ENCODE measurements at regions not wholly inside any gene's neighbourhood (a gene's known extent, or its start where the extent isn't known, plus 50 kb on each side); places are given as distances from the start of the nearest gene placed in this dataset.

DNA sequence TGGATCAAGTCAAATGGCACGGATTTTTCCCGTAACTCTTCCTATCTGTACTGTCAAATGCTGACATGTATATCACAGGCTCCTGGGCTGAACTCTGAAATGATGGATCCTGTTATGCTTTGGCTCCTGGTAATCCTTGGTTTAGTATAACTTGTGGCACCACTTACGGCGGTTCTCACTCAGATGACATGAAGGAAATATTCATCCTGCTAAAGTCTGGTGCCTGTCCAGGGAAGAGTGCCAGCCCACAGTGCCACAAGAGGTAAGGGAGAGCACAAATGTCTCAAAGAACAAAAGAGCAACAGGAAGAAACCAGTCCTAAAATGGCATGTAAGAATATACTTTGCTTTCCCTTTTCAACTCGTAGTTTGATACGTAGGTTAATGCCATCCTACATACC is 93.1 kb upstream of the TAB2 start:
- peak overlapping the region; percentile 68 for H3K27ac ChIP-seq
- TF ChIP-seq, protein P1, sequence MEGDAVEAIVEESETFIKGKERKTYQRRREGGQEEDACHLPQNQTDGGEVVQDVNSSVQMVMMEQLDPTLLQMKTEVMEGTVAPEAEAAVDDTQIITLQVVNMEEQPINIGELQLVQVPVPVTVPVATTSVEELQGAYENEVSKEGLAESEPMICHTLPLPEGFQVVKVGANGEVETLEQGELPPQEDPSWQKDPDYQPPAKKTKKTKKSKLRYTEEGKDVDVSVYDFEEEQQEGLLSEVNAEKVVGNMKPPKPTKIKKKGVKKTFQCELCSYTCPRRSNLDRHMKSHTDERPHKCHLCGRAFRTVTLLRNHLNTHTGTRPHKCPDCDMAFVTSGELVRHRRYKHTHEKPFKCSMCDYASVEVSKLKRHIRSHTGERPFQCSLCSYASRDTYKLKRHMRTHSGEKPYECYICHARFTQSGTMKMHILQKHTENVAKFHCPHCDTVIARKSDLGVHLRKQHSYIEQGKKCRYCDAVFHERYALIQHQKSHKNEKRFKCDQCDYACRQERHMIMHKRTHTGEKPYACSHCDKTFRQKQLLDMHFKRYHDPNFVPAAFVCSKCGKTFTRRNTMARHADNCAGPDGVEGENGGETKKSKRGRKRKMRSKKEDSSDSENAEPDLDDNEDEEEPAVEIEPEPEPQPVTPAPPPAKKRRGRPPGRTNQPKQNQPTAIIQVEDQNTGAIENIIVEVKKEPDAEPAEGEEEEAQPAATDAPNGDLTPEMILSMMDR (conservative IDR thresholded peaks at IDR 0.05) = no peak

DNA sequence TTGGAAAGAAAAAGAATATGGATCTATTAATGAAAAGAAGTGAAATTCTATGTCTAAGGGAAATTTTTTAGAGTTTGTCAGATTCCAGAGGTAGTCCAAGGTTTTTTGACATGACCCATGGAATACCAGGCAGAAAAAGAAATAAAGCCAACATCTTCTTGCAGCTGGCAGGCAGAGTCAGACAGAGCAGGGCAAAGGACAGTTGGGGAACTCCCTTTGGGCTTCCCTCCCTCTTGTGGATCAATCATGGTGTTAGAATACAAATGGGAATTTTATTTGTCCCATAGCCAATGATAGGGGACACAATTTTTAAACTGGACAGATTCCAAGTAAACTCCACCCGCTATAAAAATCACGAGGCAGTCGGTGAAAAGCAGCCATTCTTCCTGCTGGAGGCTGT is 92.1 kb upstream of the TAB2 start:
- TF ChIP-seq, protein P1 (conservative IDR thresholded peaks at IDR 0.05) = no peak
- no peak overlapping the region; the same call in 1 of the 2 replicates for H3K27ac ChIP-seq

DNA sequence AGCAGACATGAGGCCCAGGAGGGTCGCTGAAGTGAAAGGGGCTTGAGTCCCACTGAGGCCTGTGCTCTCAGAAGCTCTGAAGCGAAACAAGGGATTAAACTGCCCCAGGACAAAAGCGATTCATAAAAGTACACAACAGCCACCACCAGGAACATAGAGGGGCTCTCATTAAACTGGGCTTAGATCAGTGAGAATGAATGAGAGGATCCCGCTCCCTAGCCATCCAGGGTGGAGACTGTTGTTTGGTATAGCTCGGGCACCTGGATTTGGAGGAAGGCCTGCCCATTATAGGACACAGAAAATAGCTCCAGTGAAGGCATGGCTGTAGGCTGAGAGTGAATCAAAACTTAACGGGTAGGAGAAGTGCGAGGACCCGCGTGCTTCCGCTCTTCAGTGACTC is 91.6 kb upstream of the TAB2 start:
- H3K27ac ChIP-seq = no peak overlapping the region
- TF ChIP-seq, protein P1 (conservative IDR thresholded peaks at IDR 0.05) = no peak

DNA sequence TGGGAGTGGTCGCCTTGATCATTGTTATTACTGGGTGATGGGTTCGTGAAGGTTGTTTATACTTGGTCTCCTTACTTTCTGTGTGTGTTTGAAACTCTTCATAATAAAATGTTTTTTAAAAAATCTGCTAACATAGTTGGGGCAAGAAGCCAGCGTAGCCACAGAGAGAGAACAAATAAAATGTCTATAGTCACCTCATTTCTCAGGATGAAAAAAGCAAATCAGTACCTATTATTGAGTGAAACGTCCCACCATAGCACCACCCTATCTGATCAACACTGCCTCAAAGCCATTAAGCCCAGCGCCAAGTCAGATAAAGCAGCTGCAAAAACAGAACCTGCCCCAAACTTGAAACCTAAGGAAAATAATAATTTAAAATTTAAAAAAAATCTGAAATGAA is 89.7 kb upstream of the TAB2 start:
- no peak overlapping the region for H3K27ac ChIP-seq
- TF ChIP-seq, protein P1 (conservative IDR thresholded peaks at IDR 0.05) = no peak

DNA sequence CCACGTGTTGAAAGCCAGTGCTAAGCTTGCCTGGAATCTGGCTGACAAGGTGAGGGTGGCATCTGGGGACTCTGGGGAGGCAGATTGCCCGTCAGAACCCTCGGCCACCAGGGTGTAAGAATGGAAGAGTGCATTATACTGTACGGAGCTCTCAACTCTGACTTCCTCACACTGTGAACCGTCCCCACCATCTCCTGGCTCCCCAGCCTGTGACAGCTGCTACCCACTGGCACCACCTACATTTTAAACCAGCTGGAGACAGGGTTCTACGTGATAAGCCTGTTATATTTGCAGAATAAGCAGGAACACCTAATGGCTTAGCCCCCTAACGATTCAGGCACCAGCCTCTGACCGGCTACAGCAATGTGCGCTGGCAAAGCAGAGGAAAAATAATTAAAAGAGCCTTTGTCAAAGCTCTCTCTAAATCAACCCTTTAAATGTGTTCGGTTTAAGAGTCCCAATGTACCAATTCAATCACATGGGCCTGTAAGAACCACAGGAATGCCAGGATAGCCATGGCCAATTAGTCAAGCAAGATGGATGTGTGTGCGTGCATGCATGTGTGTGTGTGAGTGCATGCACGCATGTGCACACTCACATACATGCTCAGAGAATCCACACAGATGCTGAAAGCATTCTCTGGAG is 89.1 kb upstream of the TAB2 start:
- TF ChIP-seq, protein P1 (conservative IDR thresholded peaks at IDR 0.05) = no peak

DNA sequence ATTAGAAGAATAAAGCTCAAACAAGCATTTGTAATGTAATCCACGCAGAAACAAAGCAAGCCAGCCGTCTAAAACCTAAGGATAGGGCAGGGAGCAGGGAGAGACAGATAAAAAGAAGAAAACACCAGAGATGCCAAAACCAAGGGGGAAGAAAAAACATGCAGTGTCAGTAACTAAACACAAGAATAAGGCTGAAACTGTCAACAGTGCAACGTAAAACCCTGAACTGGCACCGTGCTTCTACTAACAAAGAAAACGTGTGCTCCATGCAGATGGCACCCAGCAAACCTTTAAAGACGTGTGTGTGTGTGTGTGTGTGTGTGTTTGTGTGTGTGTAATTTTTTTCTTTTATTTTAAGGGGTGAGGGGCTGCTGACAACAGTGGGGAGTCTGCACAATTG is 88.4 kb upstream of the TAB2 start:
- TF ChIP-seq, protein P1 (conservative IDR thresholded peaks at IDR 0.05) = no peak
- no peak overlapping the region for H3K27ac ChIP-seq

More for the DNA sequence above, 89.1 kb upstream of the TAB2 start:
- H3K27ac ChIP-seq = no peak overlapping the region

DNA sequence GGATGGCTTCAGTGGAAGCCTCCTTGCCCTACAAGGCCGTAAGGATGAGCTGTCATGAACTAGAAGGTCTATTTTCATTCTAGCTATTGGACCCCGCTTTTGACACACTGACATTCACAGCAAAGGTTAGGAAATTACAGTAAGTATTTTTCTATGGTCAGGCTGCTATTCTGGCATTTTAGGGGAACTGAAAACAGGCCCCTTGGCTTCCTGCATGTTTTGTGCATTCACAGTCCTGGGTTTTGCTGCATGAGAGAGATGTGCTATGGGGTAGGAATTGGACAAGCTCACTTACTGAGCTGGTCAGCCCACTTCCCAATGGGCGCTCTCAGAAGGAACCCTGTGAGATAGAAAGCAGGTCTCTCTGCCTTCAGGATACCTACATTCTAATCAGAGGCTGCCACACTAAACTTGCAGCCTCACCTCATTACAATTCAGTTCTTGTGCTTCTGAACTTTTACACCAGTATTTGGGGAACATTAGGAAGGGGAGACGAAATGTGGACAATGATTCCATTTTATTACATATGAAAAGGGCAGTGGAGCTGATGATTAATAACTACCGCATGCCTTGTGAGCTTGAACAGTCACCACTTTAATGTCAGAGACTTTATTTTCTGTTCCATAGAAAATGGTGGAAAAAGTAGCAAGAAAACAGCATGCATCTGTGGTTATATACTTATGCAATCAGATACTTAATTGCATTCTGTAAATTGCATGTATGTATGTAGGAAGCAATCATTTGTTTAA is 86.6 kb upstream of the TAB2 start:
- TF ChIP-seq, protein P1 (conservative IDR thresholded peaks at IDR 0.05) = no peak
- H3K27ac ChIP-seq = no peak overlapping the region
